ENCODE measurements at regions not wholly inside any gene's neighbourhood (a gene's known extent, or its start where the extent isn't known, plus 50 kb on each side); places are given as distances from the start of the nearest gene placed in this dataset.

- DNase-seq (ENCODE audit: low read depth): no peak
Observed at GRCh38 chr1:193340331-193340730, 153.9 kb upstream of the B3GALT2 start.

DNA sequence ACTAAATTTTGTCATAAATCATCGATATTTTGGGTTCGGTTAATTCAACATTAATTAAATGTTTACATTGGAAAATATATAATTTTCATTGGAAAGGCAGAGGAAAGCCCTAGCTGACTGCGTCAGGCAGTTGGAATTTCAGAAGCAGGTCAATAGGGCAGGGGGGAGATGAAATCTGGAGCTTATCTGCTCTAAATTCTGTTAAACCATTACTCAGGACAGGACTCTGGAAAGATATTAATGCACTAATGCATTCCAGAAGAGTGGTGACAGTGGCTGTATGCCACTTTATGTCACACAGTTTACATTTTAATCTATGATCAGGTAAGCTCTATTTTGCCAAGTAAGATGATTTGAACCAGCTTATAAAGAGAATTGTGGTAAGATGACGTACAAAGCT, 153.0 kb upstream of the B3GALT2 start:
- no peak for DNase-seq (ENCODE audit: low read depth)

- DNase-seq (ENCODE audit: low read depth): no peak
Observed at GRCh38 chr1:193338194-193338593, 151.8 kb upstream of the B3GALT2 start.

DNA sequence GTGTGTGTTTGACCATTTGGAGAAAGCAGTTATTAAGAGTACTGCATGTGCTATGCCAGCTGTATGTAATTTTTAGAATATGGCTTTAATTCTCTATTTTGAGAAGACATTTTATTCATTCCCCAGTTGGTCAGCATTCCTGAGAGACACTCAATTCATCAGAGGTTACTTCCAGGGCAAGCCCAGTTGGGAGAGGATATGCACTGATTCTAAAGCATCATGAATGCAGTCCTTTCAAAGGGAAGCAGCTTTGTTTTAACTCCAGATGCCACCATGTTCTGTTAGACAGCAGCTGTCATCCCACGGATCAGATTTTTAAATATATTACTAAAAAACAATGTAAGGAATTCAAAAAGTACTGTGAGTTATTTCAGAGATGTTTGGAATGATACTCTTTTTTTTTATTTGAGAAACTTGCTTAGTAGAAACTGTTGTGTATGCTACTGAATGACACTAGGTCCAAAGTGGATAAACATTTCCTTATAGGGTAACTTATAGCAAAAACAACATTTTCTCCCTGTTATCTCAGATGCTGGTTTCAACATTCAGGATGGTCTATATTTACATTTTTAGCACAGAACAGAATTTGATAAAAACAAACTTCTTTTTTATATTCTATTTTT, 149.5 kb upstream of the B3GALT2 start:
- no peak for DNase-seq (ENCODE audit: low read depth)

GRCh38 chr1:193333166-193333565, 146.8 kb upstream of the B3GALT2 start:
- DNase-seq (ENCODE audit: low read depth): no peak

GRCh38 chr1:193326296-193326695, 139.9 kb upstream of the B3GALT2 start:
- no peak for DNase-seq (ENCODE audit: low read depth)

GRCh38 chr1:193325771-193326170, 139.4 kb upstream of the B3GALT2 start:
- DNase-seq (ENCODE audit: low read depth): no peak

DNA sequence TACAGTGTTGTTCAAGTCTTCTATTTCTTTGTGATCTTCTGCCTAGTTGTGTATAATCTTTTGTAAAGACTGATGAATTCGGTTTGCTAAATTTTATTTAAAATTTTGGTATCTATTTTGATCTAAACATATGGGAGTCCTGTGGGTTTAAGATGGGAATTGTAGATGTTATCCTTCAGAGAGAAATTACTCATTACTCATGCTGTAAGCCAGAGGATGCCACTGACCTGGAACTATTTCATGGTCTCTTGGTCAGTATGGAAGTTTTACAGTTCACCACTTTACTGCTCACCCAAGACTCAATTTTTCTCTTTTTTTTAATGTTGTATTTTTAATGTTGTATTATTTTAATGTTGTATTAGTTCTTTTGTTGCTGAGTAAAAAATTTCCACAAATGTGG, 138.6 kb upstream of the B3GALT2 start:
- no peak for DNase-seq (ENCODE audit: low read depth)

DNA sequence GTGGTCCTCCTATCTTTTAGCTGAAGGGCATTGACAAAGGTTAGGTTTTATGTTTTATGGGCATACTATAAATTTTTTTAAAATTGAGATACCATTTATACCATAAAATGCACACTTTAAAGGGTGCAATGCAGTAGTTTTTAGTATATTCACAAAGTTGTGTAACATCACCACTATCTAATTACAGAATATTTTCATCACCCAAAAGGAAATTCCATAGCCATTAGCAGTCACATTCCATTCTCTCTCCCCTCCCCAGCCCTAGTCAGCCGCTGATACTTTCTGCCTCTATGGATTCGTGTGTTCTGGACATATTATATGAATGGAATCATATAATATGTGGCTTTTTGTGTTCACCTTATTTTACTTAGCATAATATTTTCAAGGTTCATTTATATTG, 135.8 kb upstream of the B3GALT2 start:
- no peak for DNase-seq (ENCODE audit: low read depth)

GRCh38 chr1:193321242-193321840, 134.9 kb upstream of the B3GALT2 start:
- no peak for DNase-seq (ENCODE audit: low read depth)

GRCh38 chr1:193320270-193320669, 133.9 kb upstream of the B3GALT2 start:
- no peak for DNase-seq (ENCODE audit: low read depth)

DNA sequence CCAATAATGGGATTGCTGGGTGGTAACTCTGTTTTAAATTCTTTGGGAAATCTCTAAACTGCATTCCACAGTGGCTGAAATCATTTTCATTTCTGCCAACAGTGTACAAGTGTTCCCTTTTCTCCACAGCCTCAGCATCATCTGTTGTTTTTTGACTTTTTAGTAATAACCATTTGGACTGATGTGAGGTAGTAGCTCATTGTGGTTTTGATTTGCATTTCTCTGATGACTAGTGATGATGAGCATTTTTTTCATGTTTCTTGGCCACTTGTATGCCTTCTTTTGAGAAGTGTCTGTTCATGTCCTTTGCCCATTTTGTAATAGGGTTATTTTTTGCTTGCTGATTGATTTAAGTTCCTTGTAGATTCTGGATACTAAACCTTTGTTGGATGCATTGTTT, 131.9 kb upstream of the B3GALT2 start:
- no peak for DNase-seq (ENCODE audit: low read depth)

DNA sequence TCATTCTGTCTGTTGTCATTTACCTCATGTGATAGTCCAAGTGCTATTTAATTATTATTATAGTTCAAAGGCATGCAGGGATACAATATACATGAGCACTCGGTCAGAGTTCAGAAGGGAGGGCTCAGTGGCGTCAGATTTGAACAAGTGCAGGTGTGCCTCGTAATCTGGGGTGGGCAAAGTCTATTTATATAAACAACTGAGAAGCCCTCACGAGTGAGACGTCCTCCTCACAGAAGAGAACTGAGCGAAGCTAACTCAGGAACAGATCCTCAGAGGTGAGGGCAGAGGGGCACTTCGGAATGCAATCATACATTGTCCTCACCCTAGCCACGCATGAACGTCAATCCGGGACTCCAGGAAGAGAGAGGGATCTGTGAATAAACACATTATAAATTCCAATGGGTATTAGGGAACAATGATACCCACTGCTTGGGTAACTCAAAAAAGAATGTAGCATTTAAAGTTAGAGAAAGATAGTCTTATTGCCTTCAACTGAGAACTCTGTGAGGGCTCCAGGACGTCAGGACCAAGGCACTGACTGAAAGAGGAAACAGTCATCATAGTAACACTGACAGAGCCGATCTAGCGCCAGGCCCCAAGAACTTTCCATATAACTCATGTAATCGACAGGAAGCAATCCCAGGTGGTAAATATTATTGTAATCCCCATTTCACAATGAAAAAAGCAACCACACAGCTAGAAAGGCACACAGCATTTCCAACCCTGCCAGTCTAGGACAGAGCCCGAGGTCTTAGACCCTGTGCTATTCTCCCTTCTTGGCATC, 127.1 kb upstream of the B3GALT2 start:
- no peak for DNase-seq (ENCODE audit: low read depth)

DNA sequence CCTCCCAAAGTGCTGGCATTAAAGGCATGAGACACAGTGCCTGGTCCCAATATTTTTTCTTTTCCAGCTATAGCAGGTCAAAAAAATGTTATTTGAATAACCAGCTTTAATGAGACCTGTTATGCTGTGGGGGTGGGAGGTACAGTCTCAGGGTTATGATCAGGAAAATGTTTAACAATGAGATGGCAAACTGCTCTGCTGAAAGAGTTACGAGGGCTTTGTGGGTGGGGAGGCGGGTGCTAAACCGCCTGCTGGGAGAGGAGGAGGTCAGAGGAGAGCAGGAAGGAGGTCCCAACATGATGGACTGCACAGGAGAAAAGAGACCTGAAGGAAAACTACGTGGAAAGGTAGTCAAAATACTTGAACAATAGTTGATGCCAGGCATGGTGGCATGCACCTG, 126.0 kb upstream of the B3GALT2 start:
- no peak for DNase-seq (ENCODE audit: low read depth)

DNA sequence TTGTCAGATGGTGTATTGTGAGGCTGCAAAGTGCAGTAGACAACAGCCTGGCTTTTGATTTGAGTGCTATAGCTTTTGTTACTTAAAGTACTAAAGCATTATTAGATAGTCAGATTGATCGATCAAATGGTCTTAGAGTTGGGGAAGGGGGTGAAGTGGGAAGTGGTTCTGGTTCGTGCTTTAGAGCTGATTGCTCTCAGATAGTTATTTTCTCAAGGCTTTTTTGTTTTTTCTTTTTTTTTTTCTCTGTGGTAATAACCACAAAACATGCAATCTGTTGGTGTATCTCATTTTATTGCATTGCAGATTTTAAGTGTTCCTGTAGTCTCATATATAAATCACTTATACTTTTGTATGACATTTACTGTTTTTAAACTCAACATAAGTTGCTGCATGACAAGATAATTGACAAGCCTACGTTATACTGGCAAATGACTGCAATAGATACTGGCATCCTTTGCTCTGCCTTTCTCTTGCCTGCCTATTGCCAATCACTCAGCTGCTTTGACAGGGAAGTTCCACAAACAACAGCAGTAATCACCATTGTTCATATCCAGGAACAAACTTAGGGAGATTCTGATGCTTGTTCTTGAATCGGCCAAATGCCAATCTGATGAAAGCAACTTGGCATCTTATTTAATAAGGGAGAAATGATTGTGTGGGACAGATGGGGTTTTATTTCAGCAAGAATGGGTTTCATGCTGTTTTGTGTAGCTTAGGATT, 125.0 kb upstream of the B3GALT2 start:
- no peak for DNase-seq (ENCODE audit: low read depth)

DNA sequence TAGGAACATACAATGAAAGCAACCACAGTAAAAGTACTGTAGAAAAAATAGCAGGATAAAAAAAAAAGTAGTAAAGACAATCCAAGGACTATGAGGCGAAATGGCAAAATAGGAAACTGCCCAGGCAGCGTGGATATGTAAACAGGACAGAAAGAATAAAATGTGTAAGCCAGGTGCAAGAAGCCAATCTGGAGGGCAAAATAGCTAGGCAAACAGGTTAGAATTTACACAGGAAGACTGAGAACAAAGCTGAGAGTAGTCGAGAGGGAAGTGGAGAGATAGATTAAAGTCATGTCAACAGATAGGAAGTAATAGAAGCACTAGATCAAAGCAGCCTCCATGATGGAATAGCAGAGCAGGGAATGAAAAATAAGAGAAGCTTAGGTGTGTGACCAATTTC, 124.2 kb upstream of the B3GALT2 start:
- DNase-seq (ENCODE audit: low read depth): no peak

DNA sequence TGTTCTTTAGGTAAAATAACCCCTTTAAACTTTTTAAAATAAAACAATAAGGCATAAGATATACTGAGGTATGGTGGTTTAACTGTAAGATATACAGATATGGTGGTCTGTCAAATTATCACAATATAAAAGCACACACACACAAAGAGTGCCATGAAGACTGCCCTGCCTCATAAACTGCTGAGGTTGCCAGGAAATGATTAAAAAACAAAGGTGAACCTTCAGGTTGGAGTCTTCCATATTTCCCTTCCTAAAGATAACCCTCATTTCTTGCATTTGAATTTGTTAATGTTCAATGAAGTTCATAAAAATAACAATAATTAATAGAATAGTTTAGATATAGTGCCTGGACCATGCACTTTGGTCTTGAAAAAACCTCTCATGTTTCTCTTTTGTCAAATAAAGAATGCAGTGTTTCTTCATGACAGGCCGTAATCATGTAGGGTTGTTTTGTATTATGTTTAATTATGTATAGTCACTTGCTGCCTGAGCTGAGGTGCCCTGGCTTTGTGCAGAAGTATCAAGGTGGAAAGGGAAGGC, 123.6 kb upstream of the B3GALT2 start:
- no peak for DNase-seq (ENCODE audit: low read depth)

DNA sequence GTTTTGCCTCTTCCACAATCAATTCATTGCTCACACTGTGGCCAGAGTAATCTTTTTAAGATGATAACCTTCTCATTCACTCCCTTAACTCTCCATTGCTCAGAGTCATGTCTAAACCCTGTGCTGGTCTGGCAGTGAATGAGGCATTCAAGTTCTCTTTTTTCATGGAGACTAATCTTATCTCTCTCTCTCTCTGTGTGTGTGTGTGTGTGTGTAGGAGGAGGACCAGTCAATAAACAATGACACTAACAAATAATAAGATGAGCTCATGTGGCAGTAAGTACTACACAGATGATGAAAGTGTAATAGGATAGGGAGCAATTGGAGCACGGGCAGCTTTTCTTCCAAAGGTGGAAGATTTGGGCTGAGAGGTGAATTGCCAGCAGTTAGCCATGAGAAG, 122.0 kb upstream of the B3GALT2 start:
- DNase-seq (ENCODE audit: low read depth): no peak

DNA sequence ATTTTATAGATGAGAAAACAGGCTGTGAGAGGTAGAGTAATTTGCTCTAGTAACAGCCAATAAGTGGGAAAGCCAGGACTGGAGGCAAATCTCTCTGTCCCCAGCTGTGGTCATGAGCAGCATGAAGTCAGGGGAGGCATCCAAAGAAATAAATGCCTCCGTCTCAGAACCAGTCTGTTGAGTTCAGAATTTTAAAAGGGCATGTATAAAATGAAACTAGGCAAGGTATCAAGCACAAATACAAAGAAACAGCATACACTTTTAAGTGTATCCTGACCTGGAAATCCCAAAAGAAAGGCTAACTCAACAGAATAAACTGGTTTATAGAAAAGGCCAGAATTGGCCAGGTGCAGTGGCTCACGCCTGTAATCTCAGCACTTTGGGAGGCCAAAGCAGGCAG, 120.0 kb upstream of the B3GALT2 start:
- DNase-seq (ENCODE audit: low read depth): no peak

All from activated T-cell treated with anti-CD3 and anti-CD28 coated beads for 1 hour (primary cell).